ENCODE measurements at regions not wholly inside any gene's neighbourhood (a gene's known extent, or its start where the extent isn't known, plus 50 kb on each side); places are given as distances from the start of the nearest gene placed in this dataset.
"Not testable (repeated sequence)": the region's sequence is repeated elsewhere in the genome, so short reads cannot be mapped to it uniquely, and the experiment has no call there.

DNA sequence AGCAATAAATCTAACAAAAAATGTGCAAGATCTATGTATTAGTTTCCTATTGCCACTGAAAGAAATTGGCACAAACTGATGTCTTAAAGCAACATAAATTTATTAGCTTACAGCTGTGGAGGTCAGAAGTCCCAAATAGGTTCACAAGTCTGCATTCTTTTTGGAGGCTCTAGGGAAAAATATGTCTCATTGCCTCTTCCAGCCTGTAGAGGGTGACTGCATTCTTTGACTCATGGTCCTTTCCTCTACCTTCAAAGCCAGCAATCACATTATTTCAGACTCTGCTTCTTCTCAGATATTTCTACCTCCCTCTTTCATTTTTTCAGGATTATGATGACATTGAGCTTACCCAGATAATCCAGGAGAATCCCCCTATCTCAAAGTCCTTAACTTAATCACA lies 1531.1 kb downstream of the KHDRBS2 start:
- Histone ChIP-seq H3K27me3 (replicated peaks; ENCODE audit: insufficient read depth, low read depth, low read length, poor library complexity) (no peaks in the 10 kb centered on the region), H3K9me3 (ENCODE audit: low read depth, low read length, poor library complexity, severe bottlenecking) (peaks cover 4% of the 10 kb centered on the region), H3K36me3 (ENCODE audit: insufficient read depth, low read length, poor library complexity, severe bottlenecking) (no peaks in the 10 kb centered on the region), H3K27ac (ENCODE audit: low read depth, low read length, poor library complexity, severe bottlenecking) (no peak overlapping the region), H3K4me1 (ENCODE audit: insufficient read depth, low read length, poor library complexity, severe bottlenecking) (no peaks in the 10 kb centered on the region), H3K4me3 (ENCODE audit: low read depth, low read length, poor library complexity, severe bottlenecking) (no peak overlapping the region)
- POLR2A ChIA-PET (ENCODE audit: low non-redundant PET): no interaction called here
- intact Hi-C loops (cut with micrococcal nuclease; ENCODE audit: unreplicated experiment): no loop called here
- CTCF ChIA-PET: no interaction called here
- BruUV-seq (replicated peaks): no TSS peak
- no peak for DNase-seq (ENCODE audit: low spot score)
- TF ChIP-seq EZH2 (IDR thresholded peaks at IDR 0.05; ENCODE audit: borderline replicate concordance, low read depth, low read length, poor library complexity, severe bottlenecking): no peak
- TF ChIP-seq, protein P1, sequence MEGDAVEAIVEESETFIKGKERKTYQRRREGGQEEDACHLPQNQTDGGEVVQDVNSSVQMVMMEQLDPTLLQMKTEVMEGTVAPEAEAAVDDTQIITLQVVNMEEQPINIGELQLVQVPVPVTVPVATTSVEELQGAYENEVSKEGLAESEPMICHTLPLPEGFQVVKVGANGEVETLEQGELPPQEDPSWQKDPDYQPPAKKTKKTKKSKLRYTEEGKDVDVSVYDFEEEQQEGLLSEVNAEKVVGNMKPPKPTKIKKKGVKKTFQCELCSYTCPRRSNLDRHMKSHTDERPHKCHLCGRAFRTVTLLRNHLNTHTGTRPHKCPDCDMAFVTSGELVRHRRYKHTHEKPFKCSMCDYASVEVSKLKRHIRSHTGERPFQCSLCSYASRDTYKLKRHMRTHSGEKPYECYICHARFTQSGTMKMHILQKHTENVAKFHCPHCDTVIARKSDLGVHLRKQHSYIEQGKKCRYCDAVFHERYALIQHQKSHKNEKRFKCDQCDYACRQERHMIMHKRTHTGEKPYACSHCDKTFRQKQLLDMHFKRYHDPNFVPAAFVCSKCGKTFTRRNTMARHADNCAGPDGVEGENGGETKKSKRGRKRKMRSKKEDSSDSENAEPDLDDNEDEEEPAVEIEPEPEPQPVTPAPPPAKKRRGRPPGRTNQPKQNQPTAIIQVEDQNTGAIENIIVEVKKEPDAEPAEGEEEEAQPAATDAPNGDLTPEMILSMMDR (conservative IDR thresholded peaks at IDR 0.05; ENCODE audit: low read depth, low read length): no peak

DNA sequence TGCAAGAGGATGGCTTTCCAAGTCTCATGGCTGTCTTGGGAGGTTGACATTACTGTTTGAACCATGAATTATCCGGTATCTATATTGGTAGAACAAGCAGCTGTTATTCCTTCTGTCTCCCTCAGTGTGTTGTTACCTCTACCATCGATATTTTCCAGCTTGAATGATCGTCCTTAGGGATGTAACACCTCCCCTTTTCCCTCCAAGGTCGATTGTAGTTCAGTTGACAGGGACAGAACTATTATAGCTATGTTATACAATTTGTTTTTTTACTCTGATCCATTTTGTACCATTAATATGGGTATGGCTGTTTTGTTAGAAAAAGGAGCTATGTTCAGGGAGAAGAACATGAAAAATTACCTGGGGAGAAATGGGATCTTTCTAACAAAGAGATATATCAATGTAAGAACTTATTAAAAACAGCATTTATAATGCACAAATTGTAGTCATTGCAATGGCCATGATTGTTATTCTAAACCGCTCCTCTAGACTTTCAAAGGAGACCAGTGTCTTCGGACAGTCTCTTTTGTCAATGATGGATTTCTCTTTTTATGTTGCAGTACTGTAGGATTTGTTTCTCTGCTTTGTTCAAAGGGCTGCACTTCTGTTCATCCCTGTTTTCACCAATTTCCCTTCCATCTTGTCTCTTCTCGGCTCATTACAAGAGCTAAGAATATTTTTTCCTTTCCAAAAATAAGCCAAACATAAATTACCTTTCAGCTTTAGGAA lies 1535.5 kb downstream of the KHDRBS2 start:
- H3K4me3 ChIP-seq (ENCODE audit: low read depth, low read length, poor library complexity, severe bottlenecking); H3K9me3 ChIP-seq (ENCODE audit: low read depth, low read length, poor library complexity, severe bottlenecking); H3K36me3 ChIP-seq (ENCODE audit: insufficient read depth, low read length, poor library complexity, severe bottlenecking); CTCF ChIA-PET; BruUV-seq (replicated peaks); H3K27me3 ChIP-seq (replicated peaks; ENCODE audit: insufficient read depth, low read depth, low read length, poor library complexity); POLR2A ChIA-PET (ENCODE audit: low non-redundant PET); H3K27ac ChIP-seq (ENCODE audit: low read depth, low read length, poor library complexity, severe bottlenecking); H3K4me1 ChIP-seq (ENCODE audit: insufficient read depth, low read length, poor library complexity, severe bottlenecking); intact Hi-C loops (cut with micrococcal nuclease; ENCODE audit: unreplicated experiment); DNase-seq (ENCODE audit: low spot score): not testable (repeated sequence)

DNA sequence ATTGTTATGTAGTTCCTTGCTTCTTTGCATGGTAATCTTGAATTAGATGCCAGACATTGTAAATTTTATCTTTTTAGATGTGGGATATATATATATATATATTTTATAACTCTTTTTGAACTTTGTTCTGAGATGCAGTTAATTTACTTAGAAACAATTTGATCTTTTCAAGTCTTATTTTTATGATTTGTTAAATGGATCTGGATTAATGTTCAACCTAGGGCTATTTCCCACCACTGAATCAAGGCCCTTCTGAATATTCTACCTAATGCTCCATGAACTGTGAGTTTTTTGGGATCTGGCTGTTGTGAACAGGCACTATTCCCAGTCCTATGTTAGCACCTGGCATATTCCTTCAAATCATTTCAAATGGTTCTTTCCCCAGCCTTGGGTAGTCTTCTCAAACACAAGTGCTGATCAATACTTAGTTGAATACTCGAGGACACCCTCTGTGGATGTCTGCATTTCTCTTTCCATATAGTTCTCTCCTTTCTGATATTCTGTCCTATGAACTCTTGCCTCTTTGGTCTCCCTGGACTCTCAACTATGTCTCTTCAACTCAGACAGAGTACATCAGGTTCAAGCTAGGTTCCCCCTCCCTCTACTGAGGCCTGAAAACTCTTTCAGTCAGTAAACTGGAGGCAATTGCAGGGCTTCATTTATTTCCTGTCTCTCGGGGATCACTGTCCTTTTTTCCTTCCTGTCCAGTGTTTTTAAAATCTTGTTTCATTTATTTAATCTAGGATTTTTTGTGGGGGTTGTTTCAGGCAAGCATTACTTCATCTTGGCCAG lies 1538.1 kb downstream of the KHDRBS2 start:
- CTCF ChIA-PET; POLR2A ChIA-PET (ENCODE audit: low non-redundant PET); H3K27me3 ChIP-seq (replicated peaks; ENCODE audit: insufficient read depth, low read depth, low read length, poor library complexity); H3K4me3 ChIP-seq (ENCODE audit: low read depth, low read length, poor library complexity, severe bottlenecking); H3K27ac ChIP-seq (ENCODE audit: low read depth, low read length, poor library complexity, severe bottlenecking); DNase-seq (ENCODE audit: low spot score); H3K36me3 ChIP-seq (ENCODE audit: insufficient read depth, low read length, poor library complexity, severe bottlenecking); BruUV-seq (replicated peaks); intact Hi-C loops (cut with micrococcal nuclease; ENCODE audit: unreplicated experiment); H3K4me1 ChIP-seq (ENCODE audit: insufficient read depth, low read length, poor library complexity, severe bottlenecking): not testable (repeated sequence)
- H3K9me3 ChIP-seq (ENCODE audit: low read depth, low read length, poor library complexity, severe bottlenecking): peaks cover 11% of the 10 kb centered on the region

DNA sequence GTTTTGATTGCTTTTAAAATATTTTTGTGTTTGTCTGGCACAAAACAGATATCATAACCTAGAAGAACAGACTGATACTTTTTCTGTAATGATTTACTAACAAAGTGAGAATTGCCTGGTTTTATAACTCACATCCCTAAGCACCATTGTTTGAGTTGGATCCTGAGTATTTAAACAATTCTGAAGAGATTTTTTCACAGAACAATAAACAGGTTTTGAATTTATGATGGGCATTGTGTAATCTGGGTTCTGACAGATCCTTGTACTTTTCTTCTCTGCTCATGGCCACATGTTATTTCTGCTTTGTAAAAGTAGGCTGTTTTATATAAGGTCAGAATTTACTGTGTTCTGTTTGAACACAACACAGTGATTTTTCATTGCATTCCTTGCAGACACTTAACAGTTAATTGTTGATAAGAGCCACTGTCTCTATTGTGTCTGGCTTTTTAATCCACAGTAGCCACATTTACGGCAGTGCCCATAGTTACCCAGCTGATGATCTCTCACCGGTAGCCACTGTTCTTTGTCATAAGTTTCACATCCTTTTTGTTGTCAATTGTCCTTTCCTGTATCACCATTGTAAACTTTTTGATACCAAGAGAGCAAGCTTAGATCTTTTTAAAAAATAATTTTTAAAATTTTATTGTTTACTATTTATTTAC lies 1548.1 kb downstream of the KHDRBS2 start:
- H3K27me3 ChIP-seq (replicated peaks; ENCODE audit: insufficient read depth, low read depth, low read length, poor library complexity); DNase-seq (ENCODE audit: low spot score); H3K27ac ChIP-seq (ENCODE audit: low read depth, low read length, poor library complexity, severe bottlenecking); BruUV-seq (replicated peaks); CTCF ChIA-PET; H3K36me3 ChIP-seq (ENCODE audit: insufficient read depth, low read length, poor library complexity, severe bottlenecking); POLR2A ChIA-PET (ENCODE audit: low non-redundant PET); H3K4me3 ChIP-seq (ENCODE audit: low read depth, low read length, poor library complexity, severe bottlenecking); H3K9me3 ChIP-seq (ENCODE audit: low read depth, low read length, poor library complexity, severe bottlenecking); H3K4me1 ChIP-seq (ENCODE audit: insufficient read depth, low read length, poor library complexity, severe bottlenecking); intact Hi-C loops (cut with micrococcal nuclease; ENCODE audit: unreplicated experiment): not testable (repeated sequence)

DNA sequence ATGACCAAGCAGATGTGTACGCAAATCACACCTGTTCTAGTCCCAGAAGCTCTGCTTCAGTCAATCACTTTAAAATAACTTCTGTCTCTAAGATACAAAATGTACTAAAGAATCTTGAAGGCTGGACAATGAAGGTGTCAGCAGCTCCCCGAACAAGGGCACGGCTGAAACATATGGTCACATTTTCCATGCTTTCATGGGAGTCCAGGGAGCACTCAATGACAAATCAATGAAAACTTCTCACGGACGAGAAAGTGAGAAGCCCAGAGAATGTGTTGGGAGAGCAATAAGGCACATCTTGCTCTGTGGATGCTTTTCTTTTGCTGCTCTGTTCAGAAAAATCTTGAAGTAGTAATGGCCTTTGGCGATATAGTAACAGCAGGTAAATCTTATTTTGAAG lies 1548.7 kb downstream of the KHDRBS2 start:
- H3K4me3 ChIP-seq (ENCODE audit: low read depth, low read length, poor library complexity, severe bottlenecking); CTCF ChIA-PET; H3K36me3 ChIP-seq (ENCODE audit: insufficient read depth, low read length, poor library complexity, severe bottlenecking); H3K9me3 ChIP-seq (ENCODE audit: low read depth, low read length, poor library complexity, severe bottlenecking); BruUV-seq (replicated peaks); H3K27me3 ChIP-seq (replicated peaks; ENCODE audit: insufficient read depth, low read depth, low read length, poor library complexity); H3K27ac ChIP-seq (ENCODE audit: low read depth, low read length, poor library complexity, severe bottlenecking); intact Hi-C loops (cut with micrococcal nuclease; ENCODE audit: unreplicated experiment); DNase-seq (ENCODE audit: low spot score); POLR2A ChIA-PET (ENCODE audit: low non-redundant PET); H3K4me1 ChIP-seq (ENCODE audit: insufficient read depth, low read length, poor library complexity, severe bottlenecking): not testable (repeated sequence)

DNA sequence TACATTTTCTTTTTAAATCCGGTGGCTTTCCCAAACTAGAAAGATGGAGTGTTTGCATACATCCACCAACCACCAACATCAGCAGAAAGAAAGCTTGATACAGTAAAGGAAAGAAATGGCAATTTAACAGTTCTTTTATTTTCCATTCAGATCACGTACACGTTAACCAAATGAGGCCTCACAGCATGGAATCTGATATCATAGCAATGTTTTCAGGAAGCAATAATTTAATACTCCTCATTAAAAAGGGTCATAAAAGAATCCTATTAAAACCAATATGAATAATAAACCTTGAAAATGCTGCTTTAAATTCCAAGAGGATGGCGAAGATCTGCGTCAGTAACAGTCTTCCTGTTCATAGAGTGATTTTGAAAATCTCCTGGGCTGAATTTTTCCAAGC lies 1562.1 kb downstream of the KHDRBS2 start:
- H3K27me3 ChIP-seq (replicated peaks; ENCODE audit: insufficient read depth, low read depth, low read length, poor library complexity); BruUV-seq (replicated peaks); DNase-seq (ENCODE audit: low spot score); H3K4me1 ChIP-seq (ENCODE audit: insufficient read depth, low read length, poor library complexity, severe bottlenecking); H3K27ac ChIP-seq (ENCODE audit: low read depth, low read length, poor library complexity, severe bottlenecking); H3K4me3 ChIP-seq (ENCODE audit: low read depth, low read length, poor library complexity, severe bottlenecking); CTCF ChIA-PET; H3K9me3 ChIP-seq (ENCODE audit: low read depth, low read length, poor library complexity, severe bottlenecking); POLR2A ChIA-PET (ENCODE audit: low non-redundant PET); intact Hi-C loops (cut with micrococcal nuclease; ENCODE audit: unreplicated experiment); H3K36me3 ChIP-seq (ENCODE audit: insufficient read depth, low read length, poor library complexity, severe bottlenecking): not testable (repeated sequence)

Measured in A673 (cell line).